ENCODE measurements at regions not wholly inside any gene's neighbourhood (a gene's known extent, or its start where the extent isn't known, plus 50 kb on each side); places are given as distances from the start of the nearest gene placed in this dataset.

DNA sequence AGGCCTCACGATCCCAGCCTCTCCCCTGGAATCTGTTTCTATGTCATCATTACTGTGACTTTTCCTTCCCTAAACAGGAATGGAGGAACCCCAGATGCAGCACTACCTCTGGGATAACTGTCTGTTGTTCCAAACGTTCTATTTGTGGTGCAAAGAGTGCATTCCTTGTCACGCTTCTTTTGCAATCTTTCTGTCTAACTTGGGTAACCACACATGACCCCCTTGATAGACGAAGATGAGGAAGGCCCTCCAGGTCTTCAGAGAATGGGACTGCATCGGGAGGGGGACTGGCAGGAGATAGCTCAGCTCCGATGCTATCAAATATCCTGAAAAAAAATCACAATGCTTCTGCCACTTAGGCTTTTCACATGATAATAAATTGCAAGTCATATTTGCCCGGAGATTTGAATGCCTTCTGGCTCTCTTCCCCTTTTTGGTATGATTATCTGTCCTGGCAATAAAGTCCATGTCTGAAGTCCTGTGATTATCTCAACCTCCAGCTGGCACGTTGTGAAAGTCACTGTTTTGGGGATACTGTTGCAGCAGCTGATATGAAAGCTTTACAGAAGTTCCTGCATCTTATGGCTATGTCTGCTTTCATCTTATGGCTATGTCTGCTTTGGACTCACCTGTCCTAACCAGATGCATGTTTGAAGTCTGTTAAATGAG, 148.7 kb upstream of the LMO4 start (continued):
- TF ChIP-seq E2F4 (CRISPR knock-in tag; IDR thresholded peaks at IDR 0.05; ENCODE audit: low read depth), result no peak
- TF ChIP-seq ZNF507 (tag; conservative IDR thresholded peaks at IDR 0.05), result no peak
- TF ChIP-seq EZH2 (IDR thresholded peaks at IDR 0.05; ENCODE audit: borderline replicate concordance, low read depth, low read length), result no peak
- no peak for TF ChIP-seq BMI1 (IDR thresholded peaks at IDR 0.05; ENCODE audit: low read length)
- no peak for TF ChIP-seq NFXL1 (CRISPR knock-in tag; IDR thresholded peaks at IDR 0.05)
- TF ChIP-seq SMARCB1 (IDR thresholded peaks at IDR 0.05; ENCODE audit: insufficient read length, low read depth), result no peak
- no peak for TF ChIP-seq ZNF79 (CRISPR knock-in tag; IDR thresholded peaks at IDR 0.05; ENCODE audit: low read depth)
- TF ChIP-seq ETV6 (IDR thresholded peaks at IDR 0.05; ENCODE audit: borderline replicate concordance in 1 of 2, low read depth in 2 of 2, low read length in 1 of 2), result no peak
- no peak for TF ChIP-seq ETV6 (CRISPR knock-in tag; IDR thresholded peaks at IDR 0.05; ENCODE audit: borderline replicate concordance)
- no peak for TF ChIP-seq KAT8 (IDR thresholded peaks at IDR 0.05; ENCODE audit: low read depth)
- no peak for TF ChIP-seq HNRNPL (IDR thresholded peaks at IDR 0.05; ENCODE audit: low read depth, low read length)
- TF ChIP-seq KAT2B (IDR thresholded peaks at IDR 0.05; ENCODE audit: low read depth, low read length), result no peak
- TF ChIP-seq ZMIZ1 (IDR thresholded peaks at IDR 0.05; ENCODE audit: low read depth in 2 of 2, low read length in 2 of 2), result peak in 1 of 2 experiments; percentile 88; a peak in 1 of 4 replicates
- no peak for TF ChIP-seq THRAP3 (IDR thresholded peaks at IDR 0.05; ENCODE audit: borderline replicate concordance)
- TF ChIP-seq, protein P1, sequence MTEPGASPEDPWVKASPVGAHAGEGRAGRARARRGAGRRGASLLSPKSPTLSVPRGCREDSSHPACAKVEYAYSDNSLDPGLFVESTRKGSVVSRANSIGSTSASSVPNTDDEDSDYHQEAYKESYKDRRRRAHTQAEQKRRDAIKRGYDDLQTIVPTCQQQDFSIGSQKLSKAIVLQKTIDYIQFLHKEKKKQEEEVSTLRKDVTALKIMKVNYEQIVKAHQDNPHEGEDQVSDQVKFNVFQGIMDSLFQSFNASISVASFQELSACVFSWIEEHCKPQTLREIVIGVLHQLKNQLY (CRISPR knock-in tag; conservative IDR thresholded peaks at IDR 0.05), result no peak
- no peak for TF ChIP-seq SLC30A9 (CRISPR knock-in tag; IDR thresholded peaks at IDR 0.05)
- no peak for TF ChIP-seq ZNF224 (CRISPR knock-in tag; IDR thresholded peaks at IDR 0.05)
- TF ChIP-seq POLR2AphosphoS2 (IDR thresholded peaks at IDR 0.05; ENCODE audit: low read length), result no peak
- no peak for TF ChIP-seq ZBTB26 (CRISPR knock-in tag; IDR thresholded peaks at IDR 0.05)
- TF ChIP-seq FOXK1 (CRISPR knock-in tag; IDR thresholded peaks at IDR 0.05; ENCODE audit: borderline replicate concordance), result 0 out of 2 replicates have a peak, but pooled peaks have one; percentile 68
- no peak for TF ChIP-seq CBX1 (IDR thresholded peaks at IDR 0.05; ENCODE audit: low read depth)
- TF ChIP-seq TSC22D4 (tag; IDR thresholded peaks at IDR 0.05), result no peak
- no peak for TF ChIP-seq ZNF778 (CRISPR knock-in tag; IDR thresholded peaks at IDR 0.05)
- TF ChIP-seq TGIF2 (CRISPR knock-in tag; IDR thresholded peaks at IDR 0.05), result no peak
